ENCODE measurements at regions not wholly inside any gene's neighbourhood (a gene's known extent, or its start where the extent isn't known, plus 50 kb on each side); places are given as distances from the start of the nearest gene placed in this dataset.
"Not testable (repeated sequence)": the region's sequence is repeated elsewhere in the genome, so short reads cannot be mapped to it uniquely, and the experiment has no call there.

GRCh38 chr17:63265526-63265925 lies 180.6 kb downstream of the CYB561 start:
- DNase-seq, result no peak

DNA sequence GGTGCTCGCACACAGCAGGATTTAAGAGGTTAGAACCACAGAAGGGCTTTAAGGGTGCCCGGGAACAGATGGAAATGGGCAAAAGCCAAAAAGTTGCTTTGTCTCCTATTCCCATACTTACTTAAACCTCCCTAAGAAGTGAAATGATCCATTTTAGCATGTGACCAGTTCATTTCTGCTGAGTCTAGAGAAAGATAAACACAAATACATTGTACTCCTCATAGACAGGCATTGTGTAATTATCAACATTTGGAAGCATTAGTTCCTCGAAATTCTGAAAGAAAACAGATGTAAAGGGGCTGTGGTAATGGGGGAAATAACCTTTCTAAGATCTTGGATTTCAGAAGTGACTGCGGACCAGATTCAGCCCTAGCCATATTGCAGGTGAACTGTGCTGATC lies 178.3 kb downstream of the CYB561 start:
- DNase-seq, result no peak

DNA sequence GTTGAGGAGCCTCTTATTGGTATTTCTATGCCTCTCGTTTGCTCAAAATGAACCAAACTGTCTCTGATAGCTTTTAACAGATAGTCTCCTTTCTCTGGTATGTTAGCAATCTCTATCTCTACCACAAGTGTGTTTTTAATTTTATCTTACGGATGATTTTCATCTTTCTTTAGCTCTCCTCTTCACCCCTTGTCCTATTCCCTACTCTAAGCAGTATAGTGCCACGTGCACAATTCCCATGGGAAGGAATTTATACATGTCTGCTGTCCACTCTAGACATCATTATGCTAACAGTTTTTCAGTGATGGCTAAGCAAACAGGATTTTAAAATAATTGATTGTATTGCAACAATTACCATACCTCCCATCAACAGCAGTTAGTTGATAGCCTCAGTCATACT lies 177.3 kb downstream of the CYB561 start:
- no peak for DNase-seq

- DNase-seq, result no peak
Measured at GRCh38 chr17:63270610-63271009, 175.5 kb downstream of the CYB561 start.

DNA sequence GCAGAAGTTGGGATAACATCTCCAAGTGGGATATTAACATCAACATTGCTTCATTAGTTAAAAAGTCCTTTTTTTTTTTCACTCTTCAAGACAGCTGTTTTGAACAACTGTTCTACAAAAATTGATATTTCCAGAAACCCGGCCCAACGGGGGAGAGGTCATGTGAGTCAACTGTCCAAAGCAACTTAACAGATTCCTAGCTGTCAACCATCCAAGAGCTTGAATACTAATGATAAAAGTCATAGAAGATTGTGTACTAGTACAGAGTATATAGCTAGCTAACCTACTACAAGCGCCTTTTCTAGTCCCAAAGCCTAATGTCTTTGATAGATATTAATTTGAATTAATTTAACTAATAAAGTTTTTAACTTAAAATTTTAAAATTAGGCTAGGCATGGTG lies 172.0 kb downstream of the CYB561 start:
- DNase-seq, result peak; percentile 29

DNA sequence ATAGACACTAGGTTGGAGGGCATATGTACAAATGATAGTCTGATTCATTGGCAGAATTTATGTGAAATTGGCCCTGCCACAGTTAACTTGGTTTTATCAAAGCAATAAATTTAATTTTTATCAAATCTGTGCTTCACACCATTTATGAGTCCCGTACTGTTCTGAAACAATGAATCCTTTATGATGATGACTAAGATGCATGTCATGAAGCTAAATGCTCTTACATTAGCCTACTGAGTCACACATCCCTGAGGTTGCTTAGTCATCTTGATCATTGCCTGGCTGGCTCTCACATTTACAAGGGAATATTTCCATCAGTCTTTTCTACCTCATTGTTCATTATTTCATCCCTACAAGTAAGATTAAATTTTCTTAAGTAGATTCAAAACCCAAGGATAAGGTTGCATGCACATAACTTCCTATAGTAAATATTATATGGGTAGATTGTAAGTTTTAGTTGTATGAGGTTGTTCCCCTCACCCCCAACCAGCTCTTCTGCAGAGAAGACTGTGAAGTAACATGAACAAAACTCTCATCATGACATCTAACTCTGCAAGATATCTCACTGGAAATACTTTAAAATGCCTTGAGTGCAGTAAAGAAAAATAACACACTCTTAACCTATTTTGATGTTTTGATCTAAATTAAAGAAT lies 170.7 kb downstream of the CYB561 start:
- no peak for DNase-seq

DNA sequence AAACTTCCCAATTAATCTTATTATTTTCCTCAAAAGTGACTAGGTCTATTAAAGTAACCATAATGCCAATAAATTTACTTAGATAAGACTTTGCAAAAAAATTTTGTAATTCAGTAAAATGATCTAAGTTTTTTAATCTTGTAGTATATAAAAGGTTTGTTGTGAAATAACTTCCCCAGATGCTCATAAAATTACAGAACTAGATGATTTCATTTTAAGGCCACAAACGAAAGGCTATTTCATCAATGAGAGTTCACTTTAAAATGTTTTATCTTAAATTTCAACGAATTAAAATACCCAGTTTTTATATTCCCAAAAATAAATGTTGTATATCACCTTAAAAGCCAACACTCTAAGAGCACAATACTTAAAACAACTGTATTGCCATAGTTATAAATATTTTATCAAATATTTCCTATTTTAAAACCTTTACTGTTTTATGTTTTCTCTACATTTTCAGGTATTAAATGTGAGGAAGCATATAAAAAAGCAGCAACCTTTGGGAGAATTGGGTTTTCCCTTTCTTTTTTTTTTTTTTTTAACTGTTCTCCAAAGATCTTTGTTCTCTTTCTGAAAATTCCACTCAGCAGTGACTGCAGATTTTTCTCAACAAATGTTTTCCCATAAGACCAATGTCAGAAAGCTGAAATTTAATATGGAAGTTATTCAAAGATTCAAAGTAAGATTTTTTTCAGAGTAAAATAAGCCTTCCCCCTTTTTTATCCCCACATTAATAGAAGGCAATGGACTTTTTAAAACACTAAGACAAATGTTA lies 169.9 kb downstream of the CYB561 start:
- DNase-seq, result no peak

DNA sequence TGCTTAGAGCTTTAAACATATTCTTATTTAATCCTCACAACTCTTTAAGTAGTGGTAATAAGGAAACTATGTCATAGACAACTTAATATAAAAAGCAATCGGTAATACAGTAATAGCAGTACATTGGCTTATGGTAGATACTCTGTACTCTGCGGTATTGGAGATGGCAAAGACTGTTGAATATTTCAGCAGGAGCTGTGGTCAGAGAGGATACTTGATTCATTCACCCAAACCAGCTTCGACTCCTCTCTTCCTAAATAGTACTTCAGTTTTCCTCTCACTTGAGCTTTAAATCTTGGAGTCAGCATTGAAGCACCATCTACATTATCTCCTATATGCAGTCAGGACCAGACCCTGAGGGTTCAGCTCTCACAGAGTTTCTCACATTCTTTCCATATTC lies 169.3 kb downstream of the CYB561 start:
- DNase-seq, result no peak

GRCh38 chr17:63277629-63278028 lies 168.5 kb downstream of the CYB561 start:
- DNase-seq, result no peak

DNA sequence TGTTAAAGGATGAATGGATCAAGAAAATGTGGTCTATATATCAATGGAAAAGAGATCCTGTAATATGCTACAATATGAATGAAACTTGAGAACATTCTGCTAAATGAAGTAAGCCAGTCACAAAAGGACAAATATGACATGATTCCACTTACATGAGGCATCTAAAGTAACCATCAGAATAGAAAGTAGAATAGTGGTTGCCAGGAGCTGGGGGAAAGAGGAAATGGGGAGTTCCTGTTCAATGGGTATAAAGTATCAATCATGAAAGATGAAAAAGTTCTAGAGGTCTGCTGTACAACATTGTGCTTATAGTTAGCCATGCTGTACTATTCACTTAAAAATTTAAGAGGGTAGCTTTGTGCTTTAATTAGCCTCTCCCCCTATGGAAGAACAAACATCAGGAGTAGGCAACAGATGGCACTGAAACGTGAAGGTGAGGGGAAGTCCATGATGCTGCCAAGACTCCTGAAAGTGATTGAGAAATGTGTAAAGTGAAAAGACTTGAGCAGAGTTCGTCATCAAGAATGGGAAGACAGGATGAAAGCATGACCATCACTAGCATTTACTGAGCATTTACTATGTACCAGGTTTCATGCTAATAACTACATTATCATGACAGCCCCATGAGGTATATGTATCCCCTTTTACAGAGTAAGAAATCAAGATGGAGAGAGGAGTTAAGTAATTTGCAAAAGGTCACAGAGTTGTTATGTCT lies 167.2 kb downstream of the CYB561 start:
- no peak for DNase-seq

GRCh38 chr17:63279498-63280230 lies 166.4 kb downstream of the CYB561 start:
- no peak for DNase-seq

DNA sequence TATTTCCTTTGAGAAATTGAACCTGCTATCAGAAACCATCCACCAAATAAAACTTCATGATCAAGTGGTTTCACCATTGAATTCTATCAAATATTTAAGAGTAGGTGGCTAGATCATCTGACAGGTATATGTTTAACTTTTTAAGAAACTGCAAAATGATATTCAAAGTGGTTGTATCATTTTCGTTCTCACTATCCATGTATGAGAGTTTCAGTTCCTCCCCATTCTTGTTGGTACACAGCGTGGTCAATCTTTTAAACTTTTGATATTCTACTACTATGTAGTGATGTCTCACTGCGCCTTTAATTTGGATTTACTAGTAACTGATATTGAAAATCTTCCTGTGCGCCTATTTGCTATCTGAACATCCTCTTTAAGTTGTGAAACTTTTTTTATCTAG lies 163.7 kb downstream of the CYB561 start:
- no peak for DNase-seq

- DNase-seq, result no peak
Measured at GRCh38 chr17:63285551-63285950, 160.6 kb downstream of the CYB561 start.

- DNase-seq, result no peak
Measured at GRCh38 chr17:63286254-63286653, 159.9 kb downstream of the CYB561 start.

DNA sequence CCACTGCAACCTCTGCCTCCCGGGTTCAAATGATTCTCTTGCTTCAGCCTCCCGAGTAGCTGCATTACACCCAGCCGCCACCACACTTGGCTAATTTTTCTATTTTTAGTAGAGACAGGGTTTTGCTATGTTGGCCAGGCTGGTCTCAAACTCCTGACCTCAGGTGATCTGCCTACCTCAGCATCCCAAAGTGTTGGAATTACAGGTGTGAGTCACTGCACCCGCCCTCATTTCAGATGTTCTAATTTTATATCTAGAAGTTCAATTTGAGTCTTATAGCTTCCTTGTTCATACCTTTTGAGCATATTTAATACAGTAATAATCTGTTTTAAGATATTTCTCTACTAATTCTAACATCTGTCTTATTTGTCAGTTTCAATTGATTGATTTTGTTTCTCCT lies 159.1 kb downstream of the CYB561 start:
- not testable (repeated sequence) for DNase-seq

- no peak for DNase-seq
Measured at GRCh38 chr17:63289931-63290330, 156.2 kb downstream of the CYB561 start.

GRCh38 chr17:63290351-63290750 lies 155.8 kb downstream of the CYB561 start:
- DNase-seq, result no peak

DNA sequence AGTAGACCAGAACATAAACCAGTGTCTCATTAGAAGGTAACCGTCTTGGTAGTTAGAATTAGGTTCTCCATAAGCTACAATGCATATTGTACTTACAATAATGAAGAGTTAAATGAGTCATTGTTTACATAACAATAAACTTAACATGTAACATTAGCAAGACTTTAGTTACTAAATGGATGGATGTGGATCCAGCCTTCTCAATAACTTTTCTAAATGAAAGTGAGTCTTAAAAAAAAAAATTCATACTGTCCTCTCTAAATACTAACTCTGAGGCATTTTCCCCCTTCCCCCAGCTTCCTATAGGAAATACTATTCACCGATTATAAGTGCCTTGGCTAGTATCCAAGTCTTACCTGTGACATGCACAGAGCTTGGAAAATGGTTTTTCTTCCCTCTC lies 155.3 kb downstream of the CYB561 start:
- no peak for DNase-seq

GRCh38 chr17:63291258-63291657 lies 154.8 kb downstream of the CYB561 start:
- DNase-seq, result no peak

- no peak for DNase-seq
Measured at GRCh38 chr17:63292421-63292820, 153.7 kb downstream of the CYB561 start.

- DNase-seq, result no peak
Measured at GRCh38 chr17:63293323-63294075, 152.6 kb downstream of the CYB561 start.

DNA sequence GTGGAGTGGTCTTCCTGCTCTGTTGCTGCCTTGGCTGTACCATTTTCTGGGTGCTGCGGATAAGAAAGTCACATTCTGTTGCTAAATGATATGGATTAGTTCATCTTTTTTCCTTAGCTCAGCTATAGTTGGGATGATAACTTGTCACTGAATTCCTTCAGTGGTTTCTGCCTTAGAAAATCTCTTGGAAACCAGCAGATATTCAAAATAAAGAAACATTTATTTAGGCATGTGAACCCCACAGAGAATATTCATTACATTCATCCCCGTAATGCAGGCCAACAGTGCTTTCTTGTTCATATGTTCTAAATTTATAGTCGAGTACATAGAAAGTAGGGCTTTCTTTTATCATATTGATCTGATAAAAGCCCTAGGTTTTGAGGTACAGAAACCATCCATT lies 151.3 kb downstream of the CYB561 start:
- no peak for DNase-seq

DNA sequence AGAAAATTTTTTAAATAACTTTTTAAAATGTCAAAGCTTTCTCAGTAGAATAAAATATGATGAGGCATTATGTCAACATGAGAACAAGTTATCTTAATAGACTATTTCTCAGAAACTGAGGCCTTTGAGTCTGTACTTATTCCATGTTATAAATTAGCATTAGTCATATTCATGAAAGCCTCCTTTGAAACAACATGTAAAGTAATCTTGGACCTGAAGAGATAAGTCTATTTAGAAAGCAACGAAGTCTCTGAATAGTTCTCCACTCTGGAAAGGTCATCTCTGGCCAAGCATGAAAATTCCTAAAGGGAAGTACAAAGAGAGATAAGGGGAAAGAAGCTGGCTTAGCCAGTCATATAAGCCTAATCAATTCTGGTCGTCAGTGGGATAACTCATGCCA lies 150.8 kb downstream of the CYB561 start:
- DNase-seq, result no peak
